ENCODE measurements at regions not wholly inside any gene's neighbourhood (a gene's known extent, or its start where the extent isn't known, plus 50 kb on each side); places are given as distances from the start of the nearest gene placed in this dataset.
"Not testable (repeated sequence)": the region's sequence is repeated elsewhere in the genome, so short reads cannot be mapped to it uniquely, and the experiment has no call there.

GRCh38 chr6:67558985-67559384 is 1076.1 kb upstream of the ADGRB3 start:
- no peak for DNase-seq (ENCODE audit: low spot score)

GRCh38 chr6:67544851-67545452 is 1090.1 kb upstream of the ADGRB3 start:
- DNase-seq (ENCODE audit: low spot score) = no peak

GRCh38 chr6:67541586-67541985 is 1093.5 kb upstream of the ADGRB3 start:
- no peak for DNase-seq (ENCODE audit: low spot score)

- no peak for DNase-seq (ENCODE audit: low spot score)
These were observed 1097.0 kb upstream of the ADGRB3 start for GRCh38 chr6:67538032-67538431.

GRCh38 chr6:67535946-67536345 is 1099.1 kb upstream of the ADGRB3 start:
- no peak for DNase-seq (ENCODE audit: low spot score)

- no peak for DNase-seq (ENCODE audit: low spot score)
These were observed 1128.7 kb upstream of the ADGRB3 start for GRCh38 chr6:67506352-67506751.

GRCh38 chr6:67501755-67502154 is 1133.3 kb upstream of the ADGRB3 start:
- no peak for DNase-seq (ENCODE audit: low spot score)

- no peak for DNase-seq (ENCODE audit: low spot score)
These were observed 1137.3 kb upstream of the ADGRB3 start for GRCh38 chr6:67497749-67498148.

- DNase-seq (ENCODE audit: low spot score) = no peak
These were observed 1138.9 kb upstream of the ADGRB3 start for GRCh38 chr6:67496191-67496590.

GRCh38 chr6:67493682-67494081 is 1141.4 kb upstream of the ADGRB3 start:
- DNase-seq (ENCODE audit: low spot score) = no peak

- no peak for DNase-seq (ENCODE audit: low spot score)
These were observed 1159.4 kb upstream of the ADGRB3 start for GRCh38 chr6:67475700-67476099.

- DNase-seq (ENCODE audit: low spot score) = no peak
These were observed 1167.7 kb upstream of the ADGRB3 start for GRCh38 chr6:67467341-67467740.

GRCh38 chr6:67462725-67463124 is 1172.4 kb upstream of the ADGRB3 start:
- DNase-seq (ENCODE audit: low spot score) = not testable (repeated sequence)

GRCh38 chr6:67459556-67459955 is 1175.5 kb upstream of the ADGRB3 start:
- DNase-seq (ENCODE audit: low spot score) = no peak

GRCh38 chr6:67458265-67458664 is 1176.8 kb upstream of the ADGRB3 start:
- no peak for DNase-seq (ENCODE audit: low spot score)

- no peak for DNase-seq (ENCODE audit: low spot score)
These were observed 1183.2 kb upstream of the ADGRB3 start for GRCh38 chr6:67451874-67452273.

GRCh38 chr6:67450641-67451040 is 1184.4 kb upstream of the ADGRB3 start:
- no peak for DNase-seq (ENCODE audit: low spot score)

- DNase-seq (ENCODE audit: low spot score) = no peak
These were observed 1185.5 kb upstream of the ADGRB3 start for GRCh38 chr6:67449602-67450001.

- peak; percentile 20 for DNase-seq (ENCODE audit: low spot score)
These were observed 1202.0 kb upstream of the ADGRB3 start for GRCh38 chr6:67433124-67433523.

GRCh38 chr6:67431076-67431475 is 1204.0 kb upstream of the ADGRB3 start:
- DNase-seq (ENCODE audit: low spot score) = no peak

GRCh38 chr6:67426686-67427085 is 1208.4 kb upstream of the ADGRB3 start:
- not testable (repeated sequence) for DNase-seq (ENCODE audit: low spot score)

GRCh38 chr6:67412035-67412434 is 1223.0 kb upstream of the ADGRB3 start:
- no peak for DNase-seq (ENCODE audit: low spot score)

GRCh38 chr6:67411036-67411435 is 1224.0 kb upstream of the ADGRB3 start:
- DNase-seq (ENCODE audit: low spot score) = no peak

GRCh38 chr6:67394254-67394653 is 1240.8 kb upstream of the ADGRB3 start:
- no peak for DNase-seq (ENCODE audit: low spot score)

Measured in H4 (cell line).